HG03558 (cell line): ENCODE measurements at regions not wholly inside any gene's neighbourhood (a gene's known extent, or its start where the extent isn't known, plus 50 kb on each side); places are given as distances from the start of the nearest gene placed in this dataset.

Source experiments
- ATAC-seq: cut with Tn5 transposase; IDR thresholded peaks from one replicate; pipeline ENCODE4 v1.9.1; 2021; ENCODE audit warnings: moderate number of reproducible peaks; ENCODE audit not compliant: unreplicated experiment; ENCODE audit errors: extremely low read depth

DNA sequence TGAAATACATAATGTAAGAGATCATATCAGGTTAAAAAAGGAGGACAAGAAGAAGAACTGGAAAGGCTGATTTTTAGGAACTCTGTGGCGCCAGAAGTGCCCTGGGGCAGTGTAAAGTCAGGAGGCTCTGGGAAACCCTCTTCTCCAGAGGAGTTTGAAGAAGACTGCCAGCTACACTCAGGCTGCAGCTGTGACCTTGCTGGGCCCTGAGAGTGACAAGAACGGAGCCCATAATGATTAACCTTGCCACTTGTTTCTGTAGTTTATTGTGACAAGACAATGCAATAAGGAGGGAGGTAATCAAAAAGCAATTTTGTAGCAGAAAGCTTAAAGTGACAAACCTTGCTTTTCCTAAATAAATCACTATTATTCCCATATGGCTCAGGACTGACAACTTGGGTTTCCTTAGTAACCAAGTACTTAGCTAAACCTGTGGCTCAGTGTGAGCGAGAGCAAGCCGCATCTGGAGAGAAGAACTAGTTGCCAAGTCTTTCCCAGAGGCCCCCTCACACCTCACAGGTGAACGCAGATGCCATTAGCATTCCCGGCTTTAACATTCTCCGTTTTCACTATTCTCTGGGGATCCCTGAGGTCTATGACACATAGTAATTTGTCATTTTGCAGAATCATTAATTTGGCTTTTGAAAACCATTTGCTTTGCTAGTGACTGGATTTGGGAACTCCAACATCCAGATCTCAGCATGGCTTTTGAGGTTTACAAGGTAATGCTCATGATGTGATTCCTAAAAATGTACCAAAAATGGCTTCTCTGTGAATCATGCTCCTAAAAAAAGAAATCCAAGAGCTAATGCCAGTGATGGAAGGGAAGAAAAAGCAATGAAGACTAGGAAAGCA is 115.9 kb downstream of the OMA1 start:
- no peak for ATAC-seq

DNA sequence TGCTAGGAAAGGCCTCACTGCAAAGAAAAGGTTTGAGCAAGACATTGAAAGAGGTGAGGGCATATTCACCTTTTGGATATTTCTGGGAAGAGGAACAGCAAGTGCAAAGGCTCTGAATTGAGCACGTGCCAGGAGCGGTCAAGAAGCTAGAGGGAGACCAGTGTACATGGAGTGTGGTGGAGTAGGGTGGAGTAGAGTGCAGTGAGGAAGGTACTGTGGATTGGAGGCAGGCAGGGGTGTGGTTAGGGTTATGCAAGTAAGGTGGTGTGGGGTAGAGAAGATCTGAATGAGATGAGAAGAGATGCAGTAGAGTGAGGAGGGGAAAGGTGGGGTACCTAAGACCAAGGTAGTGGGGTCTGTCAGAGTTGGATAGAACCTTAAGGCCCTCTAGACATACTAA is 119.6 kb downstream of the OMA1 start:
- no peak for ATAC-seq

DNA sequence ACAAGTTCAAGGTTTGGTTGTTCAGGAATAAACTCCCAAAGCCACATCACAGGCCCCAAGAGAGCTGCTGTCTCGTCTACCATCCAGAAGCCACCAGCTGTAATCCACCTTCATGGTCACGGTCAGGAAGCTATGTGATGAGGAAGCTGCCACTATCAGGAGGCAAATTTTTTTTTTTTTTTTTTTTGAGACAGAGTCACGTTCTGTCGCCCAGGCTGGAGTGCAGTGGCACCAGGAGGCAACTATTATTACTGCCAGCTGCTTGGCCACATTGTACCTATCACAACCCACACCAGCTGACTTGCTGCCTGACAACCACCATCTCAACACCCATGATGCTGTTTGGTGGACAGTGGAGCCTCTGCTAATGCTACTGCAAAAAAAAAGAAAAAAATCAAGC is 124.1 kb downstream of the OMA1 start:
- no peak for ATAC-seq

DNA sequence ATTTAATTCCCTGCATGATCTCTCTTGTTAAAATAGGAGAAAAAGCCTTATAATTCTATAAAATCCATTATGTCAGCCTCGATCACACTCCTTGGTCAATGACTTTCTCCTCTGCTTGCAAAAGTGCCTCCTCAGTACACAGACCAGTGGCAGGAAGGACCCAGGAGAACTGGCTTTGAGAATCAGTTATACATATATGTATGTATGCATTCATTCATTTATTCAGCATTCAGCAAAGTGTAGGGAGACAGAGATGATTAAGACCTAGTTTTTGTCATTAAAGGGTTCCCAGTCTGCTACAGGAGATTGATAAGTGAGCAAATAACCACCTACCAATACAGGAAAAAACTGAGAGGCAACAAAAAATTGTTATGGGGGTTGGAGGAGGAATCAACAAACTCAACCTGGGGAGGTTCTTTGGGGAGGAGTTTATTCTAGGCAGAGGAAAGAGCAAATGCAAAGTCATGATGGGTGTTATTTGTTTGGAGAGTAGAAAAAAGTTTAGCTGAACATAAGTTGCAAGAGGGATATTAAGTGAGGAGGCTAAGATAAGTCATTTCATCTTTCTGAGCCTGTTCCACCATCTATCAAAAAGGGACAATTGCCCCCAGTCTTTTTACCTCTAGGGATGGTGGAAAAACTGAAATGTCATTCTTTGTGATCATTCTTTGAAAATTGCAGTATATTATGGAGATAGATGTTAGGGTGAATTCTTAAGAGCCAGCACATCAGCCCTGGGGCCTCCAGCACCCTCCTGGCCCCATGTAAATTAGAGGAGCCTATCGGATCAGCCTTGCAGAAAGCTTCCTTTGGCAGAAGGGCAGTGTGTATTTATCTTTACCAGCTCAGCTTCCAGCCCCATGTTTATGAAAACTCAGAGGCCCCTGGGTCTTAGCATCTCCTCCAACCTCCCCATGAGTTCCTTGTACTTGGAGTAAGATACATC is 128.0 kb downstream of the OMA1 start:
- no peak for ATAC-seq

DNA sequence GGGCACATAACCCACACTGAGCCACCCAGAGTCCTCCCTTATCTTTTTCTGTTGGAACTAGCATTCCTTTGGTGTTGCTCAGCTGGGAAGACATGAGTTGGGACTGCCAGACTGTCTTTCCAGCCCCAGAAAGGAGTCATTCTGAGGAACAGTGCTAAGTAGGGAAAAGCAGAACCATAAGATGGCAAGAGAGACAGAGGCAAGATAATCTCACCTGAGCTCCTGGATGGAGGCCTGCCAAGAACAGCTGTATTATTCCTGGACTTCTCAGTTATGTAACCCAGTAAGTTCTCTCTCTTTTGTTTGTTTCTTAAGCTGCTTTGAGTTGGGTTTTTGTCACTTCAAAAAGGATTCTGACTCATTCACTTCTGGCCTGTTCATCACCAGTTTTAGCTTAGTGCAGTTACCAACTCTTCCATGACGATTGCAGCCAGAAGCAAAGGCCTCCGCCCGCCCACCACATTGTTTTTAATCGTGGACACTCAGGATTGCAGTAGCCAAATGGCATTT is 134.4 kb downstream of the OMA1 start:
- no peak for ATAC-seq

DNA sequence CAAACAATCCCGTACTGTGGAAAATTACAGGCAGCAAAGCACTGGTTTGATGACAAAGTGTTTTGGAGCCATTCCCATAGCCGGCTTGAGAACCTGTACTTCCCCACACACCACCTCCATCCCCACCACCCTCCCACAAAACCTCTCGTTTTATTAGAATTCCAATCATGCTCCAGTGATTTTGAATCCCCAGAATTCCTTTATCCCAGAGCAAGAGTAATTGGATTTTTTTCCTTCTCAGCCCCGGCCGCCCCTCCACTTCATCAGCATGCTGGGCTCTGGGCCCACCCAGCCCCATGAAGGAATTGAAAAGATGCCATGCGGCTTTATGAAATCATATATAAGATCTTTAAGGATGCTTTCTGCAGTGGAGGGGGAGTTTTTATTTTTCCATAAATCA is 136.6 kb downstream of the OMA1 start:
- ATAC-seq: no peak

DNA sequence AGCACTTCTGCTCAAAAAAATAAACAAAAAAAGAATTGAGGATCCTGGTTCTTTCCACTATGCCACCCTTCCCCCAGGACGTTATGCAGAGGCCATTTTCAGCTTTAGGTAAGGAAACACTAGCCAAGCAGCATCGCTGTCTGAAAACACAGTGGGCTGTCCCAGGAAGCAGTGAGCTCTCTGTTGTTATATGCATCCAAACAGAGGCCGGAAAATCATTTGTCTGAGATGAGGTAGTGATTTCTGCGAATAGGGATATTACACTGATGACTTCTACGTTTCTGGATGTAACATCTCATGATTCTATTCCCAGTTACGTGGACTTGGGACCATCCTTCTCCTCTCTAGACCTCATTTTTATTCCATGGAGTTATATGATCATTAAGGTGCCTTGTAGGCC is 137.2 kb downstream of the OMA1 start:
- no peak for ATAC-seq

DNA sequence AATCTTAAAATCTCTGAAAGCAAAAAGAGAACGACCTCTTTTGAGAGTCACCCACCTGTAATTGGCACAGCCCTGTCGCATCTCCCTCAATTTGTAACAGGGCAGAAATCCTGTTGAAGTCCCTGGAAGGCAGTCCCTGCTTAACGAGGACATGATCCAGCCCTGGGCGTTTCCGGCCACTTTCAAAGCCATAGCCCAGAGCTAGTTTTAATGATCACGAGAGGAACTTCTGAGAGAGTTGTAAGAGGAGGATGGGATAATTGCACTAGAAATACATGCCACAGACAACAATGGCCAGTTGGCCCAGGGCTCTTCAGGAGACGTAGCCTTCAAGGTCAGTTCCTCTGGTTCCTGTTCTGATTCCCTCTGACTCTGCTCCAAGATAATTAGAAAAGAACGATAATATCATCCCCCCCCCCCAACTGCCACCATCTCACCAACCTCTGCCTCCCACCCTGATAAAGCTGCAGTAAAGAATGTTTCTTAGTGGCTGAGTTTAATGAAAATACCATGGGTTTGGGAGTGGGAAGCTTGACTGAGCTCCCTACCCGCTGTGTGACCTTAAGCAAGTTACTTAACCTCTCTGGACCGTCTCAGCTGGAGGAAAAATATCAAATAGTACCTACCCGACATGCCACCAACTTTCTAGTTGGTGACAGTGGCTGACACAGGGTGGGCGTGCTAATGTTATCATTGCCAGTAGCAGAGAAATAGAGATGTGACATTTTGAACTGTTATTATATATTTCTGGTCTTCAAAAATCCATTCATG is 140.0 kb downstream of the OMA1 start:
- no peak for ATAC-seq

DNA sequence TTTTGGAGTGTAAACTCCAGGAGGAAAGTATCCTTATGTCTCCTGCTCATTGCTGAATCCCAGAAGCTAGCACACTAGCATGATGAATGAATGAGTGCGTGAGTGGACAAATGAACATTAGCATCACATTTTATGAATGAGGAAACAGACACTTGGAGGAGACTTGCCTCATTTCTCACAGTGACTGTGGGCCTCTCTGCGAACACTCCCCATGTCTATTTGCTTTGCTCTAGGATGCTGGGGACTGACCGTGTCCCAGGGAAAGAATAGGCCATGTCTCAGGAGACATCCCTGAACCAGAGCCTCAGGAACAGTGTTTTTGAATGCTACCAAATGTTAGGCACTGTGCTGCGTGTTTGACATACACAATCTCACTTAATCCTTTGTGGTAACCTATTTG is 140.9 kb downstream of the OMA1 start:
- ATAC-seq: no peak

DNA sequence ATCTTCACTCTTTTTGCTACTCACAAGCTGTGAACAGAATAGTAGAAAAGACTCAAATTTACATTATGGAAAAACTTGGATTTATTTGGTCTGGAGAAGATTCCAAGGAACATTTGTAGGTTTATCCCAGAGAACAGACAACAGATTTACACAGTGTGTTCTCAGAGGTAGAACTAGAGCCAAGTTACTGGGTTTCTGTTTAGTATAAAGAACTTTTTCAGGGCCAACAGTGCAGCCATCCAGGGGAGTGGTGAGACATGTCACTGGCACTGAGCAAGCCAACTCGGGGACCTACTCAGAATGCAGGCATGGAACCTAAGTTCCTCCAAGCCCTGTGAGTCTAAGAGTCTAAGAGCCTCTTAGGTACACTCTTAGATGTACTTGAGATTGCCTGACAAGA is 142.6 kb downstream of the OMA1 start:
- no peak for ATAC-seq

DNA sequence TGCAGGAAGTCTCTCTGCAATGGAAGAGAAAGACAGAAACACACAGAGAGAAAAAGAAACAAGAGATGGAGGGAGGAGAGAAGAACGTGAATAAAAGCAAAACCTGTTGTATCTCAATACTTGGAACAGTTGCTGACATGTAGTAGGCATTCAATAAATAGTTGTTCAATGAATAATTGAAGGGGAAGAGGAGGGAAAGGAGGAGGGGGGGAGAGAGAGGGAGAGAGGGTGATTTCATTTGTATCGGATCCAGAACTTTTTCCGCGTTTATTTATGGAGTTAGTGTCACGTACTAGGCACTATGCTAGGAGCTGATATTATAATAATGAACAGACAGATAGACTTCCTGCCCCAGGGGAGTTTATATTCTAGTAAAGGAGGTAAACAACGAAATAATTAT is 144.1 kb downstream of the OMA1 start:
- ATAC-seq: no peak

DNA sequence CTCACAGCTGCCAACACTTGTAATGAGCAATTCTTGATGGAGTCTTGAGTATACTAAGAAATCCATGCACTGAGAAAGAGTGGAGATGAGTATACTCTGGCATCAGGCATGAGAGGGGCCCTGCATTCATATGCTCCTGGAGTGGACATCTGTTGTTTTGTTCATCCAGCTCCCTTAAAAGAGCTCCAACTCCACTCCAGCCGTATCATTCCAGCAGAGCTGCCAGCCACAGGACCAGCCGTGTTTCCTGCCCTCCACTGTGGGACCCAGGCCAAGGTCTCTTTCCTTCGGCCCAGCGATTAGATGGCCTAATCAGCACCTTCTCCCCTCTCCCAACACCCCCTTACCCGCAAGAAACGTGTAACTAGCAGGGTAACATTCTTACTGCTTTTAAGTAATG is 144.5 kb downstream of the OMA1 start:
- no peak for ATAC-seq

DNA sequence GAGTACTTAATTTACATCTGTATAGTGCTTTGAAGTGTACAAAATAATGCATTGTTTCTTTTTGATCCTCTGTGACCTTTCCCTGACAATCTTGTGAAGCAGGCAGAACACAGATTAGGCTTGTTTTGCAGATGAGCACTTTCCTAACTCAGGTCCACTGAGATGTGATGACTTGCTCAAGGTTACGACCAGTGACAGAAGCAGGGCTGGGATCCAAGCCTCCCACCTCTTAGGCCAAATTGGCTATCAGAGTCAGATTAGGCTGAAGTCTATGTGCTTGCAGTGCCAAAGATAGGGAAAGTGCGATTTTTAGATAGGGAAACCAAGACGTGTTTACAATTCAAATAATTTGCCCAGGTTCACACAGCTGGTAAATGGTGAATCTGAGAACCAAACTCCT is 147.3 kb downstream of the OMA1 start:
- no peak for ATAC-seq

DNA sequence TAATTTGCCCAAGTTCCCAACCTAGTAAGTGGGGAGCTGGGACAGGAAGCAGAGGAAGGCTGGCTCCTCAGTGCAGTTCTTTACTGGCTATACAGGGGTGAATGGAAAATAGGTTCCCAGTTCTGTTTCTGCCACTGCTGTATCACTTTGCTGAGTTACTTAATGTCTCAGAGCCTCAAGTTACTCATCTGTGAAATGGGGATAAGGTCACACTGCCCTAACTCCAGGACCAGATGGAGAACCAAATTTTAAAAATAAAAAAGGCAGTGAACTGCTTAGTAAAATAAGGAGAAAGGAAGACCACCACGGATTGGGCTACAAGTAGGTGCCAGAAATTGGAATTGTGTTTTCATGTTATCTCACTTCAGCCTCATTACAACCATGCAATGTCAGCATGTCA is 147.8 kb downstream of the OMA1 start:
- ATAC-seq: no peak

DNA sequence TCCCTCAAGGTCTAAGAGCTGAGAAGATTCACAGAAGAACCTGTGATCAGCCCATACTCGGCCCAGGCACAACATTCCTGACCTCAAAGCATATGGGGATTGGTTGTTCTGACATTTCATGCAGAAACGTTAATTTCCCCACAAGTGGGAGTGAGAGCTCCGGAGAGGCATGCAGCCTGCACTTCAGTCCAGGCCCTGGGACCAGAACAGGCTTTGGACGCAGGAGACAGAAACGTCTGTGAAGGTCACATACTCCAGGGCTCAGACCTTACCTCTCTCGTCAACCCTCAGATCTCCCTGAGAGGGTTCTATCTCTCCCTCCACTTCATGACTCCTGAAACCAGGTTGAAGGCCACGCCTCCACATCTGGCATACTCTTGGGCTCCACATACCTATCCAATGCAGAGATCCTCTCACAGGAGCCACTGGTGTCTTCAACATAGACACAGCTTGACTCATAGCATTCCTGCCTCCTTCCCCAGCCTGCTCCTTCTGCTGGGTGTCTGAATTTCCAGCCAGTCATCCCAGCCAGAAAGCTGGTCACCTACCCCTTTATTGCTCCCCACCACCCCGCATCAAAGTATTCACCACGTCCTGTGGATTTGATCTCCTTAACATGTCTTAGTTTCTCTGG is 149.2 kb downstream of the OMA1 start:
- no peak for ATAC-seq

DNA sequence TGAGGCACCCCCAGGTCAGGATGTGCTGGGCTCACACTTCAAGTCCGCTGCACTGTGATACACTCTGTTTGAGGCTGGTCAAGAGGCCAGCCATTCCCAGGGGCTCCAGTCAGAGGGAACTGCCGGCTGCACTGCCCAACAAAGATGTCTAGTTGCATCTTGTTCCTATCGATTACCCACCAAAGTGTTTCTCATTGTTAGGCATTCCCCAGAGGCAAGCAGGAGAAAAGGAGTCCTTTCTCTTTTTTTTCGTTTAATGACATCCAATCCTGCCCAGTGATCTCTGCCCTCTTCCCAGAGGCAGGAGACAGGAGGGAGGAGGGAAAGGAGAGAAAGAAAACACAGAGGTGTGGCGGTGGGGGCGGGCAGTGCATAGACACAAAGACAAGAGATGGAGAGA is 150.4 kb downstream of the OMA1 start:
- no peak for ATAC-seq

DNA sequence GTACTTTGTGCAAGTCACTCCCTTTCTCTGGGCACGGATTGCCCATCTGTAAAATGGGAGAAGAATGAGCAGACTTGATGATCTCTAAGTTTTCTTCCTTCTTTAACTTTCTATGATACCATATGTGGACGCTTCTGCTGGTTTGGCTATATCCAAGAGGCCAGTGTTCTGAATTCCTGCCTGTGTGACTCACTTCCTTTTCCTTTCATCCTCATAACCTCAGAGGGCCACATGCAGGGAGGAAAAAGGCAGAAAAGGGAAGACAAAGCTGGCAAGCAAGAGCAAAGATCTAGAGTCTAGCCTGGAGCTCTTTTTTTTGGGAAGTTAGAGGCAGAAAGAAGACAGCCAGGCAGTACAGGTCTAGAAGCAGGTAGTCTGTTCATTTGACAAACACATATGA is 151.2 kb downstream of the OMA1 start:
- ATAC-seq: no peak

DNA sequence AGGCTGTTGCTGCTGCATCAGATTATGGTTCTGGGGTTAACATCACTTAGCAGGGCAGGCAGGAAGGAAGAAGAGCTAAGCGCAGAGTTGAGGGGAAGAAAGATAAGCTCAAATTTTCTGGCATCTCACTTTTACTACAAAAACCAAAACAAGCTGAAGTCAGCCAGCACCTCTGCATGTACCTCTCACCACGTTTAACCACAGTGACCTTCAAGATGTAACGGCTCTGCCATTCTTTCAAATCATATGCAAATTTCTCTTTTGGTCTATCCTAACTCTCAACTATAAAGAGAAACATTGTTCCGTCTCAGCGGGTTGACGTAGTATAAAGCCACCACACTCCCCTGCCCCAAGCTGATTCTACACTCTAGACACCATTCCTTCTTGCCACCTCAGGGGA is 154.4 kb downstream of the OMA1 start:
- ATAC-seq: peak; percentile 67

DNA sequence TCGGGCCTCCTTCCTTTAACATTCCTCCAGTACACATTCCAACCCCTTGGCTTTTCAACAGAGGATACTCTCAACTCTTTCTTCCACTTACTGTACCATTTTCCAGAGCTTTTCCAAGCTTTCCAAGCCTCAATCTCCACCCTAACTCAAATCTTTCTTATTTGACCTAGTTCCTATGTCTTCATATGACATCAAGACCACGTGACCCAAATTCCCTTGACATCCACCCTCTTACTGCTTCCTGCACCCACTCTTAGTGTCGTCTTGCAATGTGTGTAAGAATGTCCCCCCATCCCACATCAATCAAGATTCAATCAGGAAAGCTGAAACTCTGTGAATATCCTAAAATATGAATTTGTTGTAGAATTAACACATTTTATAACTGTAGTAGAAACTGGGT is 155.0 kb downstream of the OMA1 start:
- no peak for ATAC-seq

DNA sequence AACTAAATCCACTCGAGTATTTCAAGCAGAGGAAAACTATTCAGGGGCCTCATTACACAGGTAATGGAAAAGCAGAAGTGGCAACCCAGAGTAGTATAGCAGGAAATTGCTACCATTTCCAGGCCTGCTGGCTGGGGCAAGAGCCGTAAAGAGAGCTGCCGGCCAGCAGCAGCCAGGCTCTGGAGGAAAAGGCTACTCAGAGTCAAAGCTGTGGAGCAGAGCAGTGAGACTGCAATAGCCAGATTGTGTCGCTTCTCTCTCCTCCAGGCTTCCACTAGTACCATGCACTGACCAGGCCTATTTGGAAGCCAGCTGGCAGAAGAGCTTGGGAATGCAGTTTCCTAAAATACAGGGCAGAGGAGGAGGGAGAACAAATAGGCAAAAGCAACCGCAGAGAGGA is 155.5 kb downstream of the OMA1 start:
- ATAC-seq: no peak
